HG02623 (cell line): ENCODE measurements at regions not wholly inside any gene's neighbourhood (a gene's known extent, or its start where the extent isn't known, plus 50 kb on each side); places are given as distances from the start of the nearest gene placed in this dataset.

ENCODE experiments used
- ATAC-seq: cut with Tn5 transposase; IDR thresholded peaks from one replicate; pipeline ENCODE4 v1.9.1; 2021; ENCODE audit warnings: moderate library complexity; ENCODE audit not compliant: unreplicated experiment

DNA sequence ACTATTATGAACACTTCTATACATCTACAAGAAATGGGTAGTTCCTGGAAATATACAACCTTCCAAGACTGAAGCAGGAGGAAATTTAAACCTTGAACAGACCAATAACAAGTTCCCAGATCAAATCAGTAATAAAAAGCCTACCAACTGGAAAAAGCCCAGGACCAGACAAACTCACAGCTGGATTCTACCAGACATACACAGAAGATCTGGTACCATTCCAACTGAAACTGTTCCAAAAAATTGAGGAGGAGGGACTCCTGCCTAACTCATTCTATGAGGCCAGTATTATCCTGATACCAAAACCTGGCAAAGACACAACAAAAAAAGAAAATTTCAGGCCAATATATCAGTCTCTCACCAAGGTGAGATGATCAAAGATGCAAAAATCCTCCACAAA is 189.4 kb downstream of the RPS29 start:
- ATAC-seq = no peak

DNA sequence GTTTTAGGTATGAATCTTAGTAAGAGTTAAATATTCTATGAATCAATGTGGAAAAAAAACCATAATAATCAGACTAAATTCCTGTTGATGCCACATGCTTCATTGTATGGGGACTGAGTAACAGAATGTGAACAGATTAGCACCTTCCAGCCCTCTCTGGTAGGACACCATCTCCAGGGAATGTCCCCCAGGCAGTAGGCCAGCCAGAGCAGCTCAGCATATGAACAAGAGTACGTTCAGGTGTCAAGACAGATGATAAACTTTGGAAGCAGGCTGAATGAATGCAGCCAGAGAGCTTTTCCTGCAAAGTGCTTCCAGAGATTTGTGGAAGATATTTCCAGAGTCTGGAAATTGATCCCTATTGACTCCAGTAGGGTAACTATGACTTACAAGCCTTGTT is 204.4 kb downstream of the RPS29 start:
- no peak for ATAC-seq

DNA sequence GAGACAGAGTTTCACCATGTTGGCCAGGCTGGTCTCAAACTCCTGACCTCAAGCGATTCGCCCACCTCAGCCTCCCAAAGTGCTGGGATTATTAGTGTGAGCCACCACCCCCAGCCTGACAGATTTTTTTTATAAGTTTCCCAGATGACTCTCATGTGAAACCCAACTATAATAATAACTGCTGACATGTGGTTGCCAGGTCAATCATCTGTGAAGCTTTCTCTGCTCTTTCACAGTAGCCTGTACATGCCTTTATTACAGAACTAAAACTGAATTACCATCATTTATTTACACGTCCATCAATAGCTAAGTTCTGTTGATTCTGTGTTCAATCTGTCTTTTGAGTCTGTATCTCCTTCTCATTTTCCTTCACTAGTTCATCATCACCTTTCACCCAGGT is 218.5 kb downstream of the RPS29 start:
- ATAC-seq = no peak

DNA sequence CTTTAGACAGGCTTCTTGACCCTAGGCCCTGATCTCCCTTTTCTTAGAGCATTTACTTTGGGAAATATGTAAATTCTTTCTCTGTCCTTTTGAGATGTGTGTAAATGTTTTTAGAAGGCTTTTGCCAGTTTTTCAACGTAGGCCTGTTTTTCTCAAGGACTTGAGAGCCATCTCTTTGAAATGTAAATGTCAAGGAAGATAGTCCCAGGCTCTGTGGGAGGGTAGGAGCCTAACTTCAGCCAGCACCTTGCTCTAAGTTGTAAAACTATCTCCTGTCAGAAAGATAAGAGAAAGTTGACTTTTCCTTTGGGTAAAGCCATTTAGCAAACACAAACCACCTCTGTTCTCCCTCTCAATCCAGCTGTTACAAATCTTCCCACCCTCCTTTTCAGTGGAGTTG is 219.8 kb downstream of the RPS29 start:
- no peak for ATAC-seq

DNA sequence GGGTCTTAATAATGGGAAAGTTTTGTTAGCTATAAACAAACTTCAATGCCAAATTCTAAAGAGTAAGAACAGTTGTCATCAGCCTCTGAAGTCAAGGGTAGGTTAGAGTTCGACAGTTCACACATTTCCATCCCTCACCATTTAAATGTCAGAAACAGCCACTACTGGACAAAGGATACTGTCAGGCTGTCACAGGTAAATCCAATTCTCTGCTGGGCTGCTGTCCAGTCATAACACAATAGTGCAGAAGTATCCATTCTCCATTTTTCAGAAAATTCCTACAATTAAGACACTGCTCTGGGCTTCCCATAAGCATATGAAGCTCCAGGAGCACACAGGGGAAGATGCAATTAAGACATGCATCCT is 221.4 kb downstream of the RPS29 start:
- ATAC-seq = no peak

GRCh38 chr14:49363821-49364751 is 222.1 kb downstream of the RPS29 start:
- no peak for ATAC-seq

DNA sequence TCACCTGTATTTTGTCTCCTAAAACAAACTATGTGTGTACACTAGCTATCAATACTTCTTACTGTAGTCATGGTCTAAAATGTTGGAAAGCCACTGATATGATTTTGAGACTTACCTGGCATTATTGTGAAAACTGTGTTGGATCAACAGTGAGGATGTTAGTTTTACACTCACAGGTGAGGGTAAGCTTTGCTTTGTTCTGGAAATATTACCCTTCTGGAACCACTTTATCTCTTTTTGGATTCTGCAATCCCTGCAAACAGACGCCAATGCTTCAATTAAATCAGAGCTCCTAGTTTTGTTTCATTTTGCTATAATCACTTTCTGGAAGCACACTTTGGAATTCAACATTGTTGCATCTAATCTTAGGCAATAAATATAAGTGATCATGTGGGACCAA is 223.3 kb downstream of the RPS29 start:
- no peak for ATAC-seq

DNA sequence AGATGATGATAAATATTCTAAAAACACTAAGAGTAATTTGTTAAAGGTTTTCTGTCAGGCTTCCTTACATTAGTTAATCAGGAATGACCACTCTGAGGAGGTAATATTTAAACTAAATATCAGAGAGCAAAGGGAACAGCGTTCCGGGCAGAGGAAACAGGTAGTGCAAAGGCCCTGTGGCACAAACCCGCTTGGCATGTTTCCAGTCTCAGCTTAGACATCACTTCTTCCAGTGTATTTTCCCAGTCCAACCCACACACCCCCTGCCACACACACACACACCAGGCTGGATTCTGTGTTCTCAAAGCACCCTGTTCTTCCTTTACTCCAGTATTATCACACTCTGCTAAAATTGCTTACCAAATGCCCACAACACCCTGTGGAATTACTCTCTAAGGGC is 247.1 kb downstream of the RPS29 start:
- no peak for ATAC-seq

DNA sequence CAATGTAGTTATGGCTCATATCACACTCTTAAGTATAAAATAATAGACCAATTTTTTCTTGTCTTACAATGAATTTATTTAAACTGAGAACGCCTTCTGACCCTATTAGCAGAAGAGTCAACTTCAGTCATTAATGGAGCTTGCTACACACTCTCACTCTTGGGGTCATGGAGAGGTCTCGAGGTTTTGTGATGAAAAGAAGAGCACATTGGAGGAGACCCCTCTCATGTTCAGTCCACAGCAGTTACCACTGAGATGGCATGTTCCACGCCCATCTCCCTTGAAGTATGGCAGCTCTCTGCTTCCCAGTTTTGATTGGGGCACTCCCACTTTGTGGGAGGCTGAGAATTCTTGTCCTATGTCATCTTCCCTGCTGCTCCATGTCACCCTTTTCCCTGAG is 266.4 kb downstream of the RPS29 start:
- ATAC-seq = no peak

DNA sequence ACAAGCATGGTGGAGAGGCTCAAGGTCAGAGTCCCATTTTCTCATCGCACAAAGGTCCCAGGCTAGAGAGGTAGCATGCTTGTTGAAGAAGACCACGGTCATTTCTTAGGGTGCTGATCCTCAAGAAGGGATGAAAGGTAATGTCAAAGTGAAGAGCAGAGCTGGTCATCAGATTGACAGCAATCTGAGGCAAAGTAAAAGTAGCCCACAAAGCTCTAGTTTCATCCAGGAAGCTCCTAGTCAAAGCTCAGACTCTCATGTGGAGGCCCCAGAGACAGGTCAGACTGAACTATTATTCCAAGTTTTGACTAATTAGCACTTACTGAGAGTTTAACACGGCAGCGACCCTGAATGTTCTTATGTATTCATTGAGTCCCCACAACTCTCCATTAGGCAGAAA is 270.6 kb downstream of the RPS29 start:
- no peak for ATAC-seq

DNA sequence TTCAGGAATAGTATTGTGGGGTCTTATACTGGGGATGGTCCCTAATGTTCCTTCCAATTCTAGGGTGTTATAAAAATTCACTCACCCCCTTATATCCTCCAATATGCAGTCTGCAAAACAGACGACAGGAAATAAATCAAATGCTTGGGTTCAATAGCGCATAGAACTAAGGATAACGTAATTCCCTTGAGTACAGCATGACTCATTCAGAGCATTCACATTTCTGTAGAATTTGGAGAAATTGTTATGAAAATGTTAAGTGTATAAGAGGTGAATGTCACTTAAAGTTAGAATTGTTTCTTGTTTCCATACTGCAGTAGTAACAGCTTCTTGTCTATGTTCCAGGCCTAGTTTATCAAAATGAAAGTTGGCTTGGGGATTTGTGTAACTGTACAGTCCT is 271.4 kb downstream of the RPS29 start:
- ATAC-seq = no peak

- ATAC-seq = no peak
Observed at GRCh38 chr14:49313108-49313507, 273.1 kb downstream of the RPS29 start.

DNA sequence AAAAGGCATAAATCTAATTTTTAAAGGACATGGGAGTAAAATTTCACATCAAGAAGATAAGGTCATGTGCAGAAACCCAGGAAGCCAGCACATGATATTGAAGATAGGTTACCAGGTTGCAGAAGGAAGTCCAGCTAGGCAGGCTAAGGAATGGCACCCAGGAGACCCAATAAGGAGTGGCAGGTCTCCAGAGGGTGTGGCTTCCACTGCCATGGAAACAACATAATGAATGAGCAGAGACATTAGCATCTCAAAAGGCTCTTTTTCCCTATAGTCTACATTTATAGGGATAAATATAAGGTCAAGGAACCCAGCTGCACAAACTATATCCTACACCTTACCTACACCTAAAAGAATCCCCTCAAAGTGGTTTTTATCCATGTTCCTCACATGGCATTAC is 275.9 kb downstream of the RPS29 start:
- no peak for ATAC-seq

- peak; percentile 63 for ATAC-seq
Observed at GRCh38 chr14:49306152-49306751, 279.9 kb downstream of the RPS29 start.

- ATAC-seq = no peak
Observed at GRCh38 chr14:49303946-49304516, 282.1 kb downstream of the RPS29 start.

DNA sequence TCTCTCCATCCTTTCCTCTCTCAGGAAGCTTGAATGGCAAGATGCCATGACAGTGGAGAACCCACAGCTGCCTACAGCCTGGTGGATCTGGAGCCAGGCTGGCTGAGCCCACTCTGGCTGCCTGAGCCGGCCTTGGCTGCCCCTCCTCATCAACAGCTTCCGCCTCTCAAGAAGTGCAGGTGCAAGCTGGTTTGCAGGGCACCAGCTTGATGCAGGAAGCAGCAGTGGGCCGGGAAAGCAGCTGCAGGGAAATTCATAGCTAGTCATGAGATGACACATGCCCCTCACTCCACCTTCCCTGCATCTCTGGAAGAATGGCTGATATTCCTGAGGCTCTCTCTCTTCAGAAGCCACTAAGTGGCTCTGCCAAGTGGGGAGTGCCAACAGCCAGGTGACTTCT is 289.1 kb downstream of the RPS29 start:
- ATAC-seq = no peak

- ATAC-seq = no peak
Observed at GRCh38 chr14:49294621-49295148, 291.5 kb downstream of the RPS29 start.

- no peak for ATAC-seq
Observed at GRCh38 chr14:49287004-49287403, 299.2 kb downstream of the RPS29 start.

- no peak for ATAC-seq
Observed at GRCh38 chr14:49286257-49286983, 299.8 kb downstream of the RPS29 start.

DNA sequence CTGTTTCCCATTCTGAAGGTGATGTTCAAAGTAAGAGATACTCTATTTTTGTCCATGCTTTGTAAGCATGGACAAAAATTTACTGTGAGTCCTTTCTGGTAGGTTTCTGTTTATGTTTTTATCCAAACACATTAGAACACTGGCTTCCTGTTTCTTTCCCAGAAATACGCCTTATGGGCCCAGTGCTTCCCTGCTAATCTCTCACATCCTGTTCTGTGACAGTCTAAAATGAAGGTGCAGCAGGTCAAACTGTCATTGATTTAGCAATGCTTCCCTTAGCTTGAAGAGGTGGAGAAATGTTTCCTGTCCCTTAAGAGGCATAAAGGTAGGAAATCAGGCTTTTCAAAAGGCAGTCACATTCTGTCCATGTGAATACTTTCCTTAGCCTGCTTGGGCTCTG is 305.6 kb downstream of the RPS29 start:
- ATAC-seq = no peak

GRCh38 chr14:49250517-49250916 is 335.7 kb downstream of the RPS29 start:
- ATAC-seq = no peak
